LNCAP (cell line): ENCODE measurements at regions not wholly inside any gene's neighbourhood (a gene's known extent, or its start where the extent isn't known, plus 50 kb on each side); places are given as distances from the start of the nearest gene placed in this dataset.

ENCODE experiments used
- CTCF ChIP-seq: fragments of 450-650 bp; IDR thresholded peaks from 2 replicates; pipeline ENCODE4 v1.5.1; 2017; ENCODE audit warnings: mild to moderate bottlenecking

- TF ChIP-seq CTCF: no peak
Observed at GRCh38 chr2:145277922-145278321, 758.0 kb upstream of the ZEB2 start.

- no peak for TF ChIP-seq CTCF
Observed at GRCh38 chr2:145273840-145274239, 753.9 kb upstream of the ZEB2 start.

- TF ChIP-seq CTCF: no peak
Observed at GRCh38 chr2:145268931-145269330, 749.0 kb upstream of the ZEB2 start.

GRCh38 chr2:145267451-145267850 is 747.5 kb upstream of the ZEB2 start:
- no peak for TF ChIP-seq CTCF

GRCh38 chr2:145265244-145265643 is 745.3 kb upstream of the ZEB2 start:
- TF ChIP-seq CTCF: no peak

- no peak for TF ChIP-seq CTCF
Observed at GRCh38 chr2:145260674-145261073, 740.8 kb upstream of the ZEB2 start.

- TF ChIP-seq CTCF: no peak
Observed at GRCh38 chr2:145260081-145260480, 740.2 kb upstream of the ZEB2 start.

- no peak for TF ChIP-seq CTCF
Observed at GRCh38 chr2:145258903-145259579, 739.1 kb upstream of the ZEB2 start.
